ENCODE measurements at regions not wholly inside any gene's neighbourhood (a gene's known extent, or its start where the extent isn't known, plus 50 kb on each side); places are given as distances from the start of the nearest gene placed in this dataset.
"Not testable (repeated sequence)": the region's sequence is repeated elsewhere in the genome, so short reads cannot be mapped to it uniquely, and the experiment has no call there.

GRCh38 chr13:66237411-66238062 is 992.6 kb downstream of the PCDH9 start:
- DNase-seq, result no peak
- no peak for TF ChIP-seq CTCF (IDR thresholded peaks at IDR 0.05; ENCODE audit: low read depth, low read length)
- no peaks in the 10 kb centered on the region; the same call in 1 of the 2 replicates for H3K9me3 ChIP-seq

GRCh38 chr13:66234159-66234558 is 996.0 kb downstream of the PCDH9 start:
- Histone ChIP-seq H3K9me3 (no peaks in the 10 kb centered on the region; the same call in 1 of the 2 replicates), H3K27me3 (no peaks in the 10 kb centered on the region), H3K4me3 (ENCODE audit: low read depth, low read length) (no peak overlapping the region), H3K4me1 (no peaks in the 10 kb centered on the region), H3K36me3 (no peaks in the 10 kb centered on the region)
- no peak for DNase-seq
- TF ChIP-seq CTCF (IDR thresholded peaks at IDR 0.05; ENCODE audit: low read depth, low read length), result no peak

More at GRCh38 chr13:66237411-66238062, 992.6 kb downstream of the PCDH9 start:
- no peaks in the 10 kb centered on the region for H3K27me3 ChIP-seq
- no peaks in the 10 kb centered on the region for H3K36me3 ChIP-seq
- H3K4me3 ChIP-seq (ENCODE audit: low read depth, low read length), result no peak overlapping the region
- no peaks in the 10 kb centered on the region for H3K4me1 ChIP-seq

- not testable (repeated sequence) for H3K36me3 ChIP-seq; H3K4me1 ChIP-seq; H3K9me3 ChIP-seq; H3K4me3 ChIP-seq (ENCODE audit: low read depth, low read length); DNase-seq; H3K27me3 ChIP-seq
Measured at GRCh38 chr13:66231958-66232357, 998.2 kb downstream of the PCDH9 start.

- no peaks in the 10 kb centered on the region for H3K36me3 ChIP-seq
- no peaks in the 10 kb centered on the region for H3K9me3 ChIP-seq
- no peak overlapping the region for H3K4me3 ChIP-seq (ENCODE audit: low read depth, low read length)
- H3K4me1 ChIP-seq, result no peaks in the 10 kb centered on the region
- no peak for DNase-seq
- no peak for TF ChIP-seq CTCF (IDR thresholded peaks at IDR 0.05; ENCODE audit: low read depth, low read length)
- no peaks in the 10 kb centered on the region for H3K27me3 ChIP-seq
Measured at GRCh38 chr13:66225072-66225471, 1005.1 kb downstream of the PCDH9 start.

- no peaks in the 10 kb centered on the region for H3K4me1 ChIP-seq
- no peak for DNase-seq
- no peaks in the 10 kb centered on the region for H3K36me3 ChIP-seq
- TF ChIP-seq CTCF (IDR thresholded peaks at IDR 0.05; ENCODE audit: low read depth, low read length), result no peak
- no peak overlapping the region for H3K4me3 ChIP-seq (ENCODE audit: low read depth, low read length)
- H3K27me3 ChIP-seq, result no peaks in the 10 kb centered on the region
- no peaks in the 10 kb centered on the region for H3K9me3 ChIP-seq
Measured at GRCh38 chr13:66224663-66225062, 1005.5 kb downstream of the PCDH9 start.

- DNase-seq, result no peak
- H3K9me3 ChIP-seq, result no peaks in the 10 kb centered on the region
- no peaks in the 10 kb centered on the region for H3K27me3 ChIP-seq
- no peak for TF ChIP-seq CTCF (IDR thresholded peaks at IDR 0.05; ENCODE audit: low read depth, low read length)
- H3K4me1 ChIP-seq, result no peaks in the 10 kb centered on the region
- H3K36me3 ChIP-seq, result no peaks in the 10 kb centered on the region
- no peak overlapping the region for H3K4me3 ChIP-seq (ENCODE audit: low read depth, low read length)
Measured at GRCh38 chr13:66222926-66223325, 1007.2 kb downstream of the PCDH9 start.

All from BE2C (cell line).